Left ventricle myocardium inferior (tissue), 1 donor: ENCODE measurements at regions not wholly inside any gene's neighbourhood (a gene's known extent, or its start where the extent isn't known, plus 50 kb on each side); places are given as distances from the start of the nearest gene placed in this dataset.

Source experiments
- DNase-seq: peaks from one replicate; pipeline ENCODE4 v3.0.0-alpha.2; 2020
- H3K27ac ChIP-seq: fragments of 200-600 bp; replicated peaks from 2 replicates; pipeline ENCODE4 v1.8.0; 2021
- H3K27me3 ChIP-seq: fragments of 200-600 bp; 2 replicates; pipeline ENCODE4 v1.8.0; 2021; ENCODE audit warnings: low read depth
- H3K36me3 ChIP-seq: fragments of 200-600 bp; 2 replicates; pipeline ENCODE4 v1.8.0; 2021
- H3K4me1 ChIP-seq: fragments of 200-600 bp; 2 replicates; pipeline ENCODE4 v1.8.0; 2021
- H3K4me3 ChIP-seq: fragments of 200-600 bp; 2 replicates; pipeline ENCODE4 v1.8.0; 2021; ENCODE audit warnings: mild to moderate bottlenecking, moderate library complexity
- H3K9me3 ChIP-seq: fragments of 200-600 bp; replicated peaks from 2 replicates; pipeline ENCODE4 v1.8.0; 2021
- intact Hi-C: fragments of 100-400 bp; cut with micrococcal nuclease; formaldehyde crosslinking; loops from one replicate; pipeline ENCODE4 v1.11.0; 2022
- TF ChIP-seq, protein P1 (sequence below): fragments of 200-600 bp; IDR thresholded peaks from 2 replicates; pipeline ENCODE4 v1.8.0; 2021; ENCODE audit warnings: antibody characterized with exemption, mild to moderate bottlenecking, borderline replicate concordance
- donor health status: DM: no; HTN: yes; CAD: no; lungs with severe emphysema.

DNA sequence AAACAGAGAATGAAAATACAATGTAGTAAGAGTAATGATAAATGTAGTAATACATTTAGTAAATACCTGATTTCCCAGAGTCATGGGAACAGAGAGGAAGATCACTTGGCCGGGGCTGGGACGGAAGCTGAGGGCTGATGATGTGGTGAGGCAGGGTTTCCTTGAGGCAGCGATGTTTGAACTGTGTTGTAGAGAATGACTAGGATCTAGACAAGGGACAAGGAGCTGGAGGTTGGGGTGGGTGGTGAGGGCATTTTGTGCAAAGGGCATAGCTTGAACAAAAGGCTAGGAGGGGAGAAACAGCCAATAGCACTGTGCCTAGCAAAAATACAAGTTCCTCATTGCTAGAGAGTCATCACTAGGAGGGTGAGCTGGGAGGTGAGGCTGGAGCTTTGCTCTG is 64.3 kb upstream of the RAPGEF2 start:
- H3K27ac ChIP-seq = no peak overlapping the region

DNA sequence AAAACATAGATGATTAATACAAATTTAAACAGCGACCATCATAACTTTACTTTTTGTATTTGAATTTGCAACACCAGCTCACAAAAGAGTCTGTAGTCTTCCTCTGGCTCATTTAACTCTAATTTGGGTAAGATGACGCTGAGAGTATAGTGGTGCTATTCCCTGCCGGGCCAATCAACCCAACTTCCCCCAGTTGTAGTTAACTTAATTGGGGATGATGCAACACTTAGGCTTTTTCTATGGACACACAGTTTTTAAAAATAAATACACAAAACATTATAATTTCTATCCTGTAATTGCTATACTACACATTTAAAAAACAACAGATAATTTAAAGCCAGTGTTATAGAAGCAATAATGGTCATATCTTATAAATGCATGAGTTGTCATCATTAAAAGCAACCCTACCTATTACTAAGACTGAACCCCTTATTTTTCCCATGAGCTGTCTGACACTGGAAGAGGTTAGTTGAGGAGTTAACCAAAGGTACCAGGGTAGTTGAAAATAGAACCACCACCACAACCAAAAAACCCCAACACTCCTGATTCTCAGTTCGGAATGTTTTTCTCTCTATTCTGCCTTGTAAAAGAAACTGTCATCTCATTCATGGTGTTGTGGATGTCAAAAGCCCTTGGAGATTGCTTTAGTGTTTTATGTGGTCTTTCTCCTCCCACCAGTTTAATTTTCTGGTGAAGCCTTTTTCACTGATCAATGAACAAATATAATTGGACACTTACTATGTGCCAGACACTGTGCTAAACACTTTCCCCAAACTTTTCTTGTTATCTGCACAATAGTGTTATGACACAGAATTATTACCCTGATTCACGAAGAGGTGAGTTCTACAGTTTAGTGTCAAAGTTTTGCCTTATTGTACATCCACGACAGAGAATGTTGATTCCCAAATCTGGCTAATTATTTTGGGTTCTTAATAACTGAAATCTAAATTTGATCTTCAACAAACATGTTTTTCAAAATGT is 61.5 kb upstream of the RAPGEF2 start:
- H3K27me3 ChIP-seq = no peaks in the 10 kb centered on the region
- no peak for DNase-seq
- no peaks in the 10 kb centered on the region for H3K9me3 ChIP-seq
- peaks cover 8% of the 10 kb centered on the region for H3K4me1 ChIP-seq
- TF ChIP-seq, protein P1, sequence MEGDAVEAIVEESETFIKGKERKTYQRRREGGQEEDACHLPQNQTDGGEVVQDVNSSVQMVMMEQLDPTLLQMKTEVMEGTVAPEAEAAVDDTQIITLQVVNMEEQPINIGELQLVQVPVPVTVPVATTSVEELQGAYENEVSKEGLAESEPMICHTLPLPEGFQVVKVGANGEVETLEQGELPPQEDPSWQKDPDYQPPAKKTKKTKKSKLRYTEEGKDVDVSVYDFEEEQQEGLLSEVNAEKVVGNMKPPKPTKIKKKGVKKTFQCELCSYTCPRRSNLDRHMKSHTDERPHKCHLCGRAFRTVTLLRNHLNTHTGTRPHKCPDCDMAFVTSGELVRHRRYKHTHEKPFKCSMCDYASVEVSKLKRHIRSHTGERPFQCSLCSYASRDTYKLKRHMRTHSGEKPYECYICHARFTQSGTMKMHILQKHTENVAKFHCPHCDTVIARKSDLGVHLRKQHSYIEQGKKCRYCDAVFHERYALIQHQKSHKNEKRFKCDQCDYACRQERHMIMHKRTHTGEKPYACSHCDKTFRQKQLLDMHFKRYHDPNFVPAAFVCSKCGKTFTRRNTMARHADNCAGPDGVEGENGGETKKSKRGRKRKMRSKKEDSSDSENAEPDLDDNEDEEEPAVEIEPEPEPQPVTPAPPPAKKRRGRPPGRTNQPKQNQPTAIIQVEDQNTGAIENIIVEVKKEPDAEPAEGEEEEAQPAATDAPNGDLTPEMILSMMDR = no peak
- H3K27ac ChIP-seq = no peak overlapping the region
- intact Hi-C loops = no loop called here
- no peak overlapping the region for H3K4me3 ChIP-seq
- no peaks in the 10 kb centered on the region for H3K36me3 ChIP-seq

More for the DNA sequence above, 64.3 kb upstream of the RAPGEF2 start:
- Histone ChIP-seq H3K27me3 (no peaks in the 10 kb centered on the region), H3K36me3 (no peaks in the 10 kb centered on the region), H3K9me3 (no peaks in the 10 kb centered on the region), H3K4me1 (peaks cover 8% of the 10 kb centered on the region), H3K4me3 (no peak overlapping the region)
- intact Hi-C loops = no loop called here
- TF ChIP-seq, protein P1 = no peak
- no peak for DNase-seq

DNA sequence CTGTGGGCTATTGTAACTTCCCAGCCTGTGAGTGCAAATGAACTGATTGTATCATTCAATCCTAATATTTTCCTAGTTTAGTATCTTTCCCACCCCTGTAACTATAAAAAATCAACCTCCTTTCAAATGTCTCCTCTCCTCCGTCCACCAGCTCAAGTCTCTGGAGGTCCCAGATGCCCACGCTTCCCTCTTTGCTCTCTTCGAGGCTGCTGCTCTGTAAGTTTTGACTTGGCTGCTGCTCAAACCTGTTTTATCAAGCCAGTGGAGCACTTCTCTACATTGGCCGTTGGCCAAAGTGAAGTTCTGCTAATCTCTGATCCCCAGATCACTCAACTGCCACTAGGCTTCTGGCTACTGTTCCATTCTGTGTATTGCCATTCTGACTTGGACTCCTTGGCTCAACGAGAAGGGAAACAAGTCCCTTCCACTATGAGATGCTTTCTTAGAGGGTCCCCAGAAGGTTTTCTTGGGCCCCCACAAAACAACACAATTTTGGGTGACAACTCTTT is 60.7 kb upstream of the RAPGEF2 start:
- H3K36me3 ChIP-seq = no peaks in the 10 kb centered on the region
- no peaks in the 10 kb centered on the region for H3K9me3 ChIP-seq
- H3K27ac ChIP-seq = no peak overlapping the region
- TF ChIP-seq, protein P1 = no peak
- H3K27me3 ChIP-seq = no peaks in the 10 kb centered on the region
- no peak for DNase-seq
- intact Hi-C loops = no loop called here
- no peak overlapping the region for H3K4me3 ChIP-seq
- peaks cover 8% of the 10 kb centered on the region for H3K4me1 ChIP-seq

DNA sequence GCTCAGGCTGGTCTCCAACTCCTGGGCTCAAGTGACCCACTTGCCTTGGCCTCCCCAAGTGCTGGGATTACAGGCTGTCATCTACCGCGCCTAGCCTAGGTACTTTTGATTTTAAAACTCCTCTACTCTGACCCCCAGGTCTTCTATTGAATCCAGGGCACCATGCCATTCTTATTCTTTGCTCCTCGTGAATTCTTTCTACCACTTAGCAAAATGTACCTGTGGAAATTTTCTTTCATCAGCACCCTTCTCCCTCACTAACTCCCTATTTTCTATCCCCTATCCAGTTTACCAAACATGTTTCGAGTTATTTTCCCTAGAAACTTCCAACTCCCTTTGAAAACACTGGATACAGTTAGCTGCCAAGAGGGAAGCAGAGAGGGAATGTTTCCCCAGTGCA is 60.0 kb upstream of the RAPGEF2 start:
- TF ChIP-seq, protein P1 = no peak
- no peak overlapping the region for H3K4me3 ChIP-seq
- no peaks in the 10 kb centered on the region for H3K9me3 ChIP-seq
- intact Hi-C loops = no loop called here
- H3K27ac ChIP-seq = no peak overlapping the region
- H3K27me3 ChIP-seq = no peaks in the 10 kb centered on the region
- H3K36me3 ChIP-seq = no peaks in the 10 kb centered on the region
- no peak for DNase-seq
- H3K4me1 ChIP-seq = peaks cover 11% of the 10 kb centered on the region

DNA sequence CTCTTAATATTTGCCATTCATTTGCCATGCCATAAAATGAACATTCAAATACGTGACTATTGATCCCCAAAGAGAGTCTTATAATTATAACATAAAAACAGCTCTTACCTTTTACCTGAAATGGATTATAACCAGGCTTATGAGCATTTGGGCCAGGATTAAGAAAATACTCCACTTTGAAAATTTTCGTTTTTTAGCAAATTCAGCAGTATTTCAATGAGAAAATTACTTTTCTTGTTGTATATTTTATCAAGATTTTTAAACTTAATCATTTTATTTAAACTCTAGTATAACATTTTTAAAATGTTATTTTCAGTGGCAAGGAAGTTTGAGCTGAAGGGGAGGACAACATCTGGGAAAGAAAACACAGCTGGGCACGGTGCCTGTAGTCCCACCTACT is 59.0 kb upstream of the RAPGEF2 start:
- TF ChIP-seq, protein P1 = no peak
- no peaks in the 10 kb centered on the region for H3K36me3 ChIP-seq
- no peaks in the 10 kb centered on the region for H3K9me3 ChIP-seq
- H3K4me3 ChIP-seq = no peak overlapping the region
- H3K4me1 ChIP-seq = peaks cover 19% of the 10 kb centered on the region
- intact Hi-C loops = no loop called here
- H3K27me3 ChIP-seq = no peaks in the 10 kb centered on the region
- H3K27ac ChIP-seq = no peak overlapping the region
- no peak for DNase-seq
